NCI-H187 treated with DMSO at 0.1 percent for 48 hours (cell line): ENCODE measurements at regions not wholly inside any gene's neighbourhood (a gene's known extent, or its start where the extent isn't known, plus 50 kb on each side); places are given as distances from the start of the nearest gene placed in this dataset.
"Not testable (repeated sequence)": the region's sequence is repeated elsewhere in the genome, so short reads cannot be mapped to it uniquely, and the experiment has no call there.

Experiments
- DNase-seq: peaks from one replicate; lab custom pipeline; 2025; lab: John Stamatoyannopoulos, UW

GRCh38 chr16:10232757-10233156 lies 50.5 kb upstream of the GRIN2A start:
- DNase-seq = no peak

DNA sequence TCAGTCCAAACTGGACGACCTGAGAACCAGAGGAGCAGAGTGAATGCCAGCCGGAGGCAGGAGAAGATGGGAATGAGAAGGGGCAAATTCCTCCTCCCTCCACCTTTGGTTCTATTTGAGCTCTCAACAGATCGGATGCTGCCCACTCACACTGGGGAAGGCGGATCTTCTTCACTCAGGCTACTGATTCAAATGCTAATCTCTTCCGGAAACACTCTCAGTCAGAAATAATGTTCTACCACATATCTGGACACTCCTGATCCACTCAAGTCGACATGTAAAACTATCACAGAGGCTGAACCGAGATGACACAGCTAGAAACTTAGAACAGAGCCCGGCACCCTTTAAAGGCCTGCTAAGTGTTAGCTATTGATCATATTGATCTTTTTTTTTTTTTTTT lies 57.4 kb upstream of the GRIN2A start:
- DNase-seq = no peak

DNA sequence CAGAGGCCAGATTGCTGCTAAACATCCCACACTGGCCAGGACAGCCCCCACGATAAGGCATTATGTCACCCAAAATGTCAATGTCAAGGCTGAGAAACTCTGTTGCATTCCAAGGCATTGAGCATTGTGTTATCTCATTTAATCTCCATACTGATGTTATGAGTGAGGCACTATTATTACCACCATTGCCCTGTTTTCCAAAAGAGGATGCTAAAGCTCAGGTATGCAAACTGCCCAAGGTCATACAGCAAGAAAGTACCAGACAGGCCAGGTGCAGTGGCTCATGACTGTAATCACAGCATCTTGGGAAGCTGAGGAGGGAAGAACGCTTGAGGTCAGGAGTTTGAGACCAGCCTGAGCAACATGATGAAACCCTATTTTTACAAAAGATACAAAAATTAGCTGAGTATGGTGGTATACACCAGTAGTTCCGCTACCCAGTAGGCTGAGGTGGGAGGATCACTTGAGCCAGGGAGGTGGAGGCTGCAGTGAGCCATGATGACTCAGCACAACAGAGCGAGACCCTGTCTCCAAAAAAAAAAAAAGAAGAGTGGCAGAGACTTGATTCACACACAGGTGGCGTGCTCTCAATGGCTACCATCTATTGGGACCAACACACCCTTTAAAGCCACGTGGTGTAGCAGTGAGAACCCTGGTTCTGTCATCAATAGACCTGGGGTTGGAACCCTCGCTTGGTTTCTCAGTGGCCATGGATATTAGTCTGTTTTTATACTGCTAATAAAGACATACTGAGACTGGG lies 58.8 kb upstream of the GRIN2A start:
- no peak for DNase-seq

DNA sequence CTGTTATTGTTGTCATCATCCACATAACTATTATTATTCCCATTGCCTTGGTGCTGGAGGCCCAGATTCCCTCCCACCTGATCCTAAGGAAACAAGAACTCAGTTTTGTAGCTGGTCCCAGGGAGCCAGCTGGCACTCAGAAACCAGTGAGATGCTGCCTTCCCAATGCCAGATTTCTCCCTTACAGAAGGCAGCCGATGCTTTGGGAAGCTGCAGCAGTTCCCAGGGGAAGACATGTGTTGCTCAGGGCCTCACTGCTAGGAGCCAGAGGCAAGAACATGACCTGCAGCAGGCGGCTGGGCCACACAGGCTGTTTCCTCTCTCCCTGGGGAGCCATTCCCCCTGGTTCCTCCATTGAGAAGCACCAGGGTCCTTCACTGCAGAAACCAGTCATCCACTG lies 59.9 kb upstream of the GRIN2A start:
- DNase-seq = no peak

GRCh38 chr16:10242916-10243315 lies 60.7 kb upstream of the GRIN2A start:
- DNase-seq = no peak

DNA sequence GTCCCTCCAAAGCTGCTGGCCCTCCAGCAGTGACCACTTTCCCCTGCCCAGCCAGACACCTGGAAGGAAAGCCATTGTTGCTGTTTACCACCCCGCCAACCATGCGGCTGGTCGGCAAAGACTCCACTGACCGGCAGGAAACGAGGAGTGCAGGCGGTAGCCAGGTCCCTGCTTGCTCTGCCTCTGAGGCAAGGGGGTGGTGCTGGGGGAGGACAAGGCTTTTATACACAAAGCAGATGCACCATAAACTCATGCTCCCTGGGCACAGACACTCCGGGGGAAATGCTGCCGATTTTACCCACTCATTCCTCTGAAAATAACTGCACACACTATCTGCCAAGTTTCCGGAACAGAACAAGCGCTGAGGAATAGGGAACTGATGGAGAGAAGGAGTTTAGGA lies 62.8 kb upstream of the GRIN2A start:
- no peak for DNase-seq

- no peak for DNase-seq
Observed at GRCh38 chr16:10250137-10250828, 68.1 kb upstream of the GRIN2A start.

DNA sequence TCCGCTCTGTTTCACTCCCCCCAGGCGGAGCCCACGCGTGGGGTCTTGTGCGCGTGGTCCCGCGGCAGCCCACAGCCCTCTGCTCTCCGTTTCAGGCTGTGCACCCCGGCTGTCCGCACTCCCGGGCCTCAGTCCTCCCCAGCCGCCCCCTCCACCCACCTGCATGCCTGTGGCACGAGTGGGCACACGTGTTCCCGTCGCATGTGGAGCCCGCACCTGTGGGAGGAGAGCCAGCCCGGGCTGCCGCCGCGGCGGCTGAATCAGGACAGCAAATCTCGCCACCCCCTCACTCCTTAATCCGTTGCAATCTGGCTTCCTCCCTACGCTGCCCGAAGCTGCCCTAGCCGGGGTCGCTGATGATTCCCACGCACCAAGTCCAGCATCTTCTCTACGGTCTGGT lies 69.9 kb upstream of the GRIN2A start:
- no peak for DNase-seq

- DNase-seq = peak; percentile 60
Observed at GRCh38 chr16:10253409-10253808, 71.2 kb upstream of the GRIN2A start.

DNA sequence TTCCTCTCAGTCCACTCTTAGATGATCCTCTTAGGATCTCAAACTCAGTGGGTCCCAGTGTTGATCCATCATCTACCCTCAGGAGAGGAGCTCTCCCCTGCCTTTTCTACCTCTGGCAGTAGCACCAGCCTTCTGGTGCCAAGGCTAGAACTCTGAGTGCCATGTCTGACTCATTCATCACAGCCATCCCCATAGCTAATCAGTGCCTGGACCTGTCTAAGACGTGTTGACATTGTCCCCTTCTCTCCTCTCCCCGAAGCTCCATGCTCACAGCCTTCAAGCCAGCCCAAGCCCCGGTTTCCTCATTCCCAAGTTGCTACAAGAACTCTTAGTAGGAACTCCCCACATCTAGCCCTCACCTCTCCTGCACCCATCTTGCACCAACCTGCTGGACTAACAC lies 73.5 kb upstream of the GRIN2A start:
- no peak for DNase-seq

GRCh38 chr16:10256784-10257641 lies 74.8 kb upstream of the GRIN2A start:
- DNase-seq = no peak

DNA sequence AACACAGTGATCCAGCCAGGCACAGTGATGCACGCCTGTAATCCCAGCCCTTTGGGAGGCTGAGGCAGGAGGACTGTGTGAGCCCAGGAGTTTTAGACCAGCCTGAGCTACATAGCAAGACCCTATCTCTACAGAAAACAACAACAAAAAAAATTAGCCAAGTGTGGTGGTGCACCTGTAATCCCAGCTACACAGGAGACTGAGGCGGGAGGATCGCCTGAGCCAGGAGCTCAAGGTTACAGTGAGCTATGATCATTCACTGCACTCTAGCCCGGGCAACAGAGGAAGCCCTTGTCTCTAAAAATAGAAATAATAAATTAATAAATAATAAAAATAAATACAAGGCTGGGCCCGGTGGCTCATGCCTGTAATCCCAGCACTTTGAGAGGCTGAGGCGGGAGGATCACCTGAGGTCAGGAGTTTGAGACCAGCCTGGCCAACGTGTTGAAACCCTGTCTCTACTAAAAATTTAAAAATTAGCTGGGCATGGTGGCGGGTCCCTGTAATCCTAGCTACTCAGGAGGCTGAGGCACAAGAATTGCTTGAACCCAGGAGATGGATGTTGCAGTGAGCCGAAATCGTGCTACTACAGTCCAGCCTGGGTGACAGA lies 75.5 kb upstream of the GRIN2A start:
- not testable (repeated sequence) for DNase-seq

- not testable (repeated sequence) for DNase-seq
Observed at GRCh38 chr16:10258930-10259603, 76.8 kb upstream of the GRIN2A start.

- no peak for DNase-seq
Observed at GRCh38 chr16:10261077-10261476, 78.8 kb upstream of the GRIN2A start.

GRCh38 chr16:10261526-10261925 lies 79.3 kb upstream of the GRIN2A start:
- not testable (repeated sequence) for DNase-seq

DNA sequence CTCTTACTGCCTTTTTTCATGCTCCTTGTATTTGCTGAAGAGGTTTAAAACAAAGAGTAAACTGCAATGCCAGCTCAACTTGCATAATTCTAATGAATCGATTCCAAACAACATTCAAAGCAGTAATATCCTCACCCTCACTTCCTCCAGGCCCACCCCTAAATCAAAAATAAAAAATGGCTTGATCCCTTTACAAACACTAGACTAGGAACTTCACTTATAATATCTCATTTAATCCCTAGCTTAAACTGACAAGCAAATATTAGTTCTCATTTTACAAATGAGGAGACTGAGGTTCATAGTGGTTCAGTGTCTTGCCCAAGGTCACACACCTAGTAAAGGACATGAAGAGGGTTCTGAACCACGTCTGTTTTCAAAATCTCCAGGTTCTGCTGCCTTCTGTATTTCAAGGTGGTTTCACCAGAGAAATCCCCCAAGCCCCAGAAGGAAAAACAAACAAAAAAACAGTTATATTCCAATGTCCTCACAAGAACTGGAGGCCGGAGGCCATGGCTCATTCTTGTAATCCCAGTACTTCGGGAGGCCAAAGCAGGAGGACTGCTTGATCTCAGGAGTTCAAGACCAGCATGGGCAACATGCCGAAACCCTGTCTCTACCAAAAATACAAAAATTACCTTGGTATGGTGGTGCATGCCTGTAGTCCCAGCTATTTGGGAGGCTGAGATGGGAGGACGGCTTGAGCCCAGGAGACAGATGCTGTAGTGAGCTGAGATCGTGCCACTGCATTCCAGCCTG lies 80.3 kb upstream of the GRIN2A start:
- DNase-seq = no peak

- no peak for DNase-seq
Observed at GRCh38 chr16:10265770-10266615, 83.8 kb upstream of the GRIN2A start.

GRCh38 chr16:10266809-10267208 lies 84.6 kb upstream of the GRIN2A start:
- DNase-seq = no peak

GRCh38 chr16:10269632-10270031 lies 87.4 kb upstream of the GRIN2A start:
- no peak for DNase-seq

DNA sequence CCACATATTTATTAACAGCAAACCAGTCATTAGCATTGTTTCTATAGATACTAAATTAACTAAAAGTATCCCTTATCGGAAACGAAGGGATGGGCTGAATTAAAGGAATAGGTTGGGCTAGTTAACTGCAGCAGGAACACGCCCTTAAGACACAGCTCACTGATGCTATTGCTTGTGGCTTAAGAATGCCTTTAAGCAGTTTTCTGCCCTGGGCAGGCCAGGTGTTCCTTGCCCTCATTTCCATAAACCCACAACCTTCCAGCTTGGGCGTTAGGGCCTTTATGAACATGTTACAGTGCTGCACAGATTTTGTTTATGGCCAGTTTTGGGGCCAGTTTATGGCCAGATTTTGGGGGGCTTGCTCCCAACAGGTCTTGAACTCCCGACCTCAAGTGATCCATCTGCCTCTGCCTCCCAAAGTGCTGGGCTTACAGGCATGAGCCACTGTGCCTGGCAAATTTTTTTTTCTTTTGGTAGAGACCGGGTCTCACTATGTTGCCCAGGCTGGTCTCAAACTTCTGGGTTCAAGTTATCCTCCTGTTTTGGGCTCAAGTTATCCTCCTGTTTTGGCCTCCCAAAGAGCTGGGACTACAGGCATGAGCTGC lies 90.1 kb upstream of the GRIN2A start:
- not testable (repeated sequence) for DNase-seq
